ENCODE measurements at regions not wholly inside any gene's neighbourhood (a gene's known extent, or its start where the extent isn't known, plus 50 kb on each side); places are given as distances from the start of the nearest gene placed in this dataset.

DNA sequence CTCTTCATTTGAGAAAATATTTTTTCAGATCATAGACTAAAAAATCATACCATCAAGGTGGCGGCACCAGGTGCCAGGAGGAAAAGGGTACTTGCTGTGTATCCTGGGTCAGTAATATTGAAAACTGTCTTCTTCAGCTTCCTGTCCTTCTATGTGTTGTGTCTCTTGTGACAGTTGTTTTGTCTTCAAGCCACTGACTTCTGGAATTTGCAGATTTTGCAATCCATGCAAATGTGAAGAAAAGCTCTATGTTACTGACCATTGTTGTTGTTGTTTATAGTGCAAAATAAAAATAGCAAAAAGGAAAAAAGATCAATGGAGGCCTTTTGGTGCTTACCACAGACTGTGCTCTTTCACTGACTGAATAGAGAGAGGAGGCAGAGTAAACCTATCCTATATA is 83.2 kb upstream of the RHOU start:
- no peak for TF ChIP-seq TAF1 (IDR thresholded peaks at IDR 0.05; ENCODE audit: borderline replicate concordance, insufficient read depth, low read length)
- TF ChIP-seq, protein P1, sequence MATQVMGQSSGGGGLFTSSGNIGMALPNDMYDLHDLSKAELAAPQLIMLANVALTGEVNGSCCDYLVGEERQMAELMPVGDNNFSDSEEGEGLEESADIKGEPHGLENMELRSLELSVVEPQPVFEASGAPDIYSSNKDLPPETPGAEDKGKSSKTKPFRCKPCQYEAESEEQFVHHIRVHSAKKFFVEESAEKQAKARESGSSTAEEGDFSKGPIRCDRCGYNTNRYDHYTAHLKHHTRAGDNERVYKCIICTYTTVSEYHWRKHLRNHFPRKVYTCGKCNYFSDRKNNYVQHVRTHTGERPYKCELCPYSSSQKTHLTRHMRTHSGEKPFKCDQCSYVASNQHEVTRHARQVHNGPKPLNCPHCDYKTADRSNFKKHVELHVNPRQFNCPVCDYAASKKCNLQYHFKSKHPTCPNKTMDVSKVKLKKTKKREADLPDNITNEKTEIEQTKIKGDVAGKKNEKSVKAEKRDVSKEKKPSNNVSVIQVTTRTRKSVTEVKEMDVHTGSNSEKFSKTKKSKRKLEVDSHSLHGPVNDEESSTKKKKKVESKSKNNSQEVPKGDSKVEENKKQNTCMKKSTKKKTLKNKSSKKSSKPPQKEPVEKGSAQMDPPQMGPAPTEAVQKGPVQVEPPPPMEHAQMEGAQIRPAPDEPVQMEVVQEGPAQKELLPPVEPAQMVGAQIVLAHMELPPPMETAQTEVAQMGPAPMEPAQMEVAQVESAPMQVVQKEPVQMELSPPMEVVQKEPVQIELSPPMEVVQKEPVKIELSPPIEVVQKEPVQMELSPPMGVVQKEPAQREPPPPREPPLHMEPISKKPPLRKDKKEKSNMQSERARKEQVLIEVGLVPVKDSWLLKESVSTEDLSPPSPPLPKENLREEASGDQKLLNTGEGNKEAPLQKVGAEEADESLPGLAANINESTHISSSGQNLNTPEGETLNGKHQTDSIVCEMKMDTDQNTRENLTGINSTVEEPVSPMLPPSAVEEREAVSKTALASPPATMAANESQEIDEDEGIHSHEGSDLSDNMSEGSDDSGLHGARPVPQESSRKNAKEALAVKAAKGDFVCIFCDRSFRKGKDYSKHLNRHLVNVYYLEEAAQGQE (IDR thresholded peaks at IDR 0.05; ENCODE audit: insufficient read depth in 1 of 2, low read depth in 2 of 2, low read length in 2 of 2), result no peak
- no peak for TF ChIP-seq FOXP2 (optimal IDR thresholded peaks at IDR 0.05; ENCODE audit: borderline replicate concordance, extremely low read depth, extremely low read length, insufficient read depth)
- no peak for TF ChIP-seq POLR2AphosphoS5 (IDR thresholded peaks at IDR 0.05; ENCODE audit: low read depth, low read length)
- TF ChIP-seq SIN3A (IDR thresholded peaks at IDR 0.05; ENCODE audit: borderline replicate concordance, insufficient read depth, low read length), result no peak

DNA sequence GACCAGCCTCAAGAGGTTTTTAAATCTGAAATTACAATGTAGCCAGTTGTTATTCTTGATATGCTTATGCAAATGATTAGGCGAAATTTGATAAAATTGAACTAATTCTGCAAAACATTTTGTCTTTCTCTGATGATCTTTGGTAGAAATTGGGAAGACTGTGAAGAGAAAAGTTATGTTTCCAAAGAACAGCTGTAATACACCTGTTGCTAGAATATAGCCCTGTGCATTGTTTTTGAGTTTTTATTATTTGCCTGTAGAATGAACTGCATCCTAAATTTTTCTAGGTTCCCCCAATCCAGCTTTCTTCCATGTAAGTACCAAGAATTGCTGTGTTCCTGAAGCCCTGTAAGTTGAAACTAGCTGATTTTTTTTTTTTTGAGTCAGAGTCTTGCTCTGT is 81.5 kb upstream of the RHOU start:
- TF ChIP-seq FOXP2 (optimal IDR thresholded peaks at IDR 0.05; ENCODE audit: borderline replicate concordance, extremely low read depth, extremely low read length, insufficient read depth) (no peak), SIN3A (IDR thresholded peaks at IDR 0.05; ENCODE audit: borderline replicate concordance, insufficient read depth, low read length) (no peak), TAF1 (IDR thresholded peaks at IDR 0.05; ENCODE audit: borderline replicate concordance, insufficient read depth, low read length) (no peak), POLR2AphosphoS5 (IDR thresholded peaks at IDR 0.05; ENCODE audit: low read depth, low read length) (no peak)
- TF ChIP-seq, protein P1 (IDR thresholded peaks at IDR 0.05; ENCODE audit: insufficient read depth in 1 of 2, low read depth in 2 of 2, low read length in 2 of 2), result no peak

DNA sequence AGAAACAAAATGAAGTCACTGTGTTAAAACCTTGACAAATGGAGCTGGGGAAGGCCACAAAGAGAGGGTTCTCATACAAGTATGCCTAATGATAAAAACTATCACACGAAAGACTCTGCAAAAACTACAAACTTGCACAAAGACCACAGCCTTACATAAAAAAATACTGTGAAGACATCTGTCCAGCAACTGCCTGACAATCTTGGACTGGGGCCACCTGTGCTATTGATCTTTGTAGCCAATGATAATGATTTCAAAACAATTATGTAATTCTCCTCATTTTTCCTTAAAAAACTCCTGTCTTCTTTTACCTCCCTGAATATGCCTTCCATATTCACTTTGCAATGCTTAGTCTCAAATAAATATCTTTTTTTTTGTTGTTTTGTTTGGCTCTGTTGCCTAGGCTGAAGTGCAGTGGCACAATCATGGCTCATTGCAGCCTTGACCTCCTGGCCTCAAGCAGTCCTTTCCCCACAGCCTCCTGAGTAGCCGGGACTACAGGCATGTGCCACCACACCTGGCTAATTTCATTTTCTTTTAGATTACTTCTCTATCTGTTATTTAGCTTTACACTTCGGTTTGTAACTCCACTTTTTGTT is 79.4 kb upstream of the RHOU start:
- TF ChIP-seq POLR2AphosphoS5 (IDR thresholded peaks at IDR 0.05; ENCODE audit: low read depth, low read length), result no peak
- TF ChIP-seq SIN3A (IDR thresholded peaks at IDR 0.05; ENCODE audit: borderline replicate concordance, insufficient read depth, low read length), result no peak
- no peak for TF ChIP-seq FOXP2 (optimal IDR thresholded peaks at IDR 0.05; ENCODE audit: borderline replicate concordance, extremely low read depth, extremely low read length, insufficient read depth)
- no peak for TF ChIP-seq TAF1 (IDR thresholded peaks at IDR 0.05; ENCODE audit: borderline replicate concordance, insufficient read depth, low read length)
- TF ChIP-seq, protein P1 (IDR thresholded peaks at IDR 0.05; ENCODE audit: insufficient read depth in 1 of 2, low read depth in 2 of 2, low read length in 2 of 2), result no peak

DNA sequence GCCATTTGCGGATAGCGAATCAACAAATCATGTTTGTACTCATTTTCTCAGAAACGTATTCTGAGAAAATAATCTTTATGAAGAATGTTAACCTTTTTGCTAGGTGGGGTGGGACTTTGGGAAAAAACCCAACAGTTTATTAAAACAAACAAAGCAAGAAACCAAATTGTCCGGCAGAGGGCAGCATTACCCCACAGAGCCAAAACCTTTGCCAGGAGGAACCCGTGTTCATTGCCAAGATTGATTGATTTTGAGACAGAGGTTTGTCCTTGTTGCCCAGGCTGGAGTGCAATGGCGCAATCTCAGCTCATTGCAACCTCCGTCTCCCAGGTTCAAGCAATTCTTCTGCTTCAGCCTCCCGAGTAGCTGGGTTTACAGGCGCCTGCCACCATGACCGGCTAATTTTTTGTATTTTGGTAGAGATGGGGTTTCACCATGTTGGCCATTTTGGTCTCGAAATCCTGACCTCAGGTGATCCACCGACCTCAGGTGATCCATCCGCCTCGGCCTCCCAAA is 70.8 kb upstream of the RHOU start:
- no peak for TF ChIP-seq FOXP2 (optimal IDR thresholded peaks at IDR 0.05; ENCODE audit: borderline replicate concordance, extremely low read depth, extremely low read length, insufficient read depth)
- TF ChIP-seq POLR2AphosphoS5 (IDR thresholded peaks at IDR 0.05; ENCODE audit: low read depth, low read length), result no peak
- TF ChIP-seq, protein P1 (IDR thresholded peaks at IDR 0.05; ENCODE audit: insufficient read depth in 1 of 2, low read depth in 2 of 2, low read length in 2 of 2), result no peak
- no peak for TF ChIP-seq TAF1 (IDR thresholded peaks at IDR 0.05; ENCODE audit: borderline replicate concordance, insufficient read depth, low read length)
- no peak for TF ChIP-seq SIN3A (IDR thresholded peaks at IDR 0.05; ENCODE audit: borderline replicate concordance, insufficient read depth, low read length)
